Chondrocyte (in vitro differentiated cells): ENCODE measurements at regions not wholly inside any gene's neighbourhood (a gene's known extent, or its start where the extent isn't known, plus 50 kb on each side); places are given as distances from the start of the nearest gene placed in this dataset.
A peak's percentile ranks its signal among the peaks of the same experiment; 100 is the strongest.

Experiments used
- DNase-seq: peaks from one replicate; pipeline ENCODE4 v3.0.0; 2021; ENCODE audit warnings: mixed read lengths, low spot score
- H3K27ac Mint-ChIP-seq: one replicate; pipeline ENCODE4 v1.8.0; 2021; ENCODE audit warnings: mild to moderate bottlenecking, moderate library complexity, mixed read lengths; ENCODE audit not compliant: unreplicated experiment
- H3K27me3 Mint-ChIP-seq: 2 replicates; pipeline ENCODE4 v1.8.0; 2021; ENCODE audit warnings: low read depth, mixed read lengths
- H3K36me3 Mint-ChIP-seq: 2 replicates; pipeline ENCODE4 v1.8.0; 2021; ENCODE audit warnings: low read depth, mixed read lengths
- H3K4me1 Mint-ChIP-seq: 2 replicates; pipeline ENCODE4 v1.8.0; 2021; ENCODE audit warnings: low read depth, mild to moderate bottlenecking, mixed read lengths
- H3K4me3 Mint-ChIP-seq: one replicate; pipeline ENCODE4 v1.8.0; 2021; ENCODE audit warnings: mild to moderate bottlenecking, moderate library complexity, mixed read lengths; ENCODE audit not compliant: unreplicated experiment
- H3K9me3 Mint-ChIP-seq: 2 replicates; pipeline ENCODE4 v1.8.0; 2021; ENCODE audit warnings: low read depth, mixed read lengths
- CTCF ChIP-seq: fragments of 200-600 bp; sonication (generic); IDR thresholded peaks from 2 replicates; pipeline ENCODE4 v1.5.0; 2021; ENCODE audit warnings: antibody characterized with exemption, mild to moderate bottlenecking, moderate library complexity

- H3K36me3 Mint-ChIP-seq: no peaks in the 10 kb centered on the region
- no peak overlapping the region for H3K27ac Mint-ChIP-seq
Observed at GRCh38 chr5:67400752-67401151, 204.2 kb upstream of the CD180 start.

GRCh38 chr5:67395790-67396418, 199.3 kb upstream of the CD180 start:
- no peak for DNase-seq
- peak; percentile 25 for TF ChIP-seq CTCF
- Mint-ChIP-seq H3K9me3 (no peaks in the 10 kb centered on the region), H3K4me1 (peaks cover 8% of the 10 kb centered on the region), H3K36me3 (no peaks in the 10 kb centered on the region), H3K27ac (no peak overlapping the region), H3K27me3 (no peaks in the 10 kb centered on the region), H3K4me3 (no peak overlapping the region)

More at GRCh38 chr5:67400752-67401151, 204.2 kb upstream of the CD180 start:
- Mint-ChIP-seq H3K4me3 (no peak overlapping the region), H3K27me3 (no peaks in the 10 kb centered on the region), H3K9me3 (no peaks in the 10 kb centered on the region), H3K4me1 (peaks cover 23% of the 10 kb centered on the region)
- TF ChIP-seq CTCF: no peak
- DNase-seq: no peak

GRCh38 chr5:67393211-67393610, 196.6 kb upstream of the CD180 start:
- no peak overlapping the region for H3K27ac Mint-ChIP-seq
- H3K4me3 Mint-ChIP-seq: no peak overlapping the region
- H3K36me3 Mint-ChIP-seq: no peaks in the 10 kb centered on the region

GRCh38 chr5:67390935-67391334, 194.3 kb upstream of the CD180 start:
- H3K4me3 Mint-ChIP-seq: no peak overlapping the region

More at GRCh38 chr5:67393211-67393610, 196.6 kb upstream of the CD180 start:
- DNase-seq: no peak
- Mint-ChIP-seq H3K9me3 (no peaks in the 10 kb centered on the region), H3K27me3 (no peaks in the 10 kb centered on the region), H3K4me1 (no peaks in the 10 kb centered on the region)
- no peak for TF ChIP-seq CTCF

GRCh38 chr5:67383451-67383850, 186.9 kb upstream of the CD180 start:
- no peak for DNase-seq
- H3K27me3 Mint-ChIP-seq: no peaks in the 10 kb centered on the region
- no peak overlapping the region for H3K4me3 Mint-ChIP-seq
- no peaks in the 10 kb centered on the region for H3K36me3 Mint-ChIP-seq
- no peaks in the 10 kb centered on the region for H3K9me3 Mint-ChIP-seq
- no peak for TF ChIP-seq CTCF
- H3K4me1 Mint-ChIP-seq: peaks cover 24% of the 10 kb centered on the region
- no peak overlapping the region for H3K27ac Mint-ChIP-seq

More at GRCh38 chr5:67390935-67391334, 194.3 kb upstream of the CD180 start:
- TF ChIP-seq CTCF: no peak
- H3K27me3 Mint-ChIP-seq: no peaks in the 10 kb centered on the region
- H3K9me3 Mint-ChIP-seq: no peaks in the 10 kb centered on the region
- H3K36me3 Mint-ChIP-seq: no peaks in the 10 kb centered on the region
- no peaks in the 10 kb centered on the region for H3K4me1 Mint-ChIP-seq
- DNase-seq: no peak
- no peak overlapping the region for H3K27ac Mint-ChIP-seq
